Aorta (tissue), 5 donors: ENCODE measurements at regions not wholly inside any gene's neighbourhood (a gene's known extent, or its start where the extent isn't known, plus 50 kb on each side); places are given as distances from the start of the nearest gene placed in this dataset.
A peak's percentile ranks its signal among the peaks of the same experiment; 100 is the strongest.
"Not testable (repeated sequence)": the region's sequence is repeated elsewhere in the genome, so short reads cannot be mapped to it uniquely, and the experiment has no call there.

Experiments used
- ATAC-seq: fragments of 200-7000 bp; cut with Tn5 transposase; one replicate; pipeline ENCODE4 v1.9.1; 2022; ENCODE audit warnings: moderate library complexity; ENCODE audit not compliant: low FRiP score
- DNase-seq, 2 donors: peaks; one replicate each; pipeline ENCODE4 v3.0.0-alpha.2; 2020
- H3K27ac ChIP-seq, 2 donors: one replicate each; pipeline ENCODE4 v1.5.1; 2013; ENCODE audit warnings: low read length in 2 of 2, mild to moderate bottlenecking in 2 of 2, moderate library complexity in 2 of 2, control low read depth in 1 of 2, inconsistent platforms in 1 of 2, low read depth in 1 of 2
- H3K27me3 ChIP-seq, 2 donors: one replicate each; pipeline ENCODE4 v1.6.1; 2013; ENCODE audit warnings: control low read depth in 1 of 2, low read length in 1 of 2, mild to moderate bottlenecking in 1 of 2, moderate library complexity in 1 of 2; ENCODE audit not compliant: insufficient read depth in 2 of 2, control insufficient read depth in 1 of 2
- H3K36me3 ChIP-seq, 2 donors: one replicate each; pipeline ENCODE4 v1.6.1; 2013; ENCODE audit warnings: control low read depth in 1 of 2, low read length in 1 of 2, mild to moderate bottlenecking in 1 of 2; ENCODE audit not compliant: insufficient read depth in 2 of 2, control insufficient read depth in 1 of 2
- H3K4me1 ChIP-seq, 2 donors: one replicate each; pipeline ENCODE4 v1.6.1; 2013; ENCODE audit warnings: low read length in 2 of 2, control low read depth in 1 of 2, mild to moderate bottlenecking in 1 of 2, moderate library complexity in 1 of 2; ENCODE audit not compliant: insufficient read depth in 2 of 2, control insufficient read depth in 1 of 2
- H3K4me3 ChIP-seq, 2 donors: one replicate each; pipeline ENCODE4 v1.5.1; 2013; ENCODE audit warnings: low read length in 2 of 2, control low read depth in 1 of 2, mild to moderate bottlenecking in 1 of 2
- H3K9me3 ChIP-seq: one replicate; pipeline ENCODE4 v1.6.1; 2013; ENCODE audit warnings: mild to moderate bottlenecking, low read length; ENCODE audit not compliant: control insufficient read depth
- WGBS, 2 donors: extraction: QIAGEN DNeasy Blood & Tissue Kit; methylation state at CpG; one replicate each; pipeline ENCODE4 v1.1.7; 2013; 5-methylcytosine and 5-hydroxymethylcytosine counted together
- intact Hi-C, 2 donors: fragments of 100-400 bp; cut with DNase I; formaldehyde crosslinking; loops; one replicate each; pipeline versions ENCODE4 v1.14.2 to v1.15.0; 2022
- donor health status: healthy with polysubstance abuse.
- donor health status: Bipolar disorder and iron deficiency.
- donor health status: DM: no; HTN: no; CAD: no.
- donor health status: DM: no; HTN: no; CAD: no.
- donor health status: DM: yes; HTN: yes; CAD: no.

DNA sequence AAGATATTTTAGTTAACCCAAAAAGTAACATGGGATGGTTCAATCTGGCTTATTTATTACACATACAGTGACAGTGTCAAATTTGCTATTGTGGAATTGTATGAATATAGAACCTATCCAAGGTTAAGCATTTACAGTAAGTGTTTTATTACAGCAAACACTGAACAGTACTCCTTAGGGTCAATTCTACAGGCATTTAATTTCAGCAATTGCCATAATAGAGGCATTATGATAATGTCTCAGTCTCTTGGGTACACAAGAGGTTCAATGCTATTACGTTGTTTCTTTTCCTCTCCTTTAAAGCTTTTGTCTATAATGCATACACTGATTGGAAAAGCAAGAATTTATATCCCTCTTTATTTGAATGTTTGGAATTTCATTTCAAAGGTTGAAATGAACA, 275.7 kb upstream of the NAALADL2 start:
- no peaks in the 10 kb centered on the region for H3K27me3 ChIP-seq
- no peaks in the 10 kb centered on the region for H3K9me3 ChIP-seq
- H3K4me3 ChIP-seq, result no peak overlapping the region
- H3K27ac ChIP-seq, result no peak overlapping the region
- intact Hi-C loops, result no loop called here
- no peaks in the 10 kb centered on the region for H3K36me3 ChIP-seq
- WGBS, 2 donors, result 86 to 89% methylated on average over 1 of the region's 1 CpG
- no peak for ATAC-seq
- H3K4me1 ChIP-seq, result no peaks in the 10 kb centered on the region
- no peak for DNase-seq

DNA sequence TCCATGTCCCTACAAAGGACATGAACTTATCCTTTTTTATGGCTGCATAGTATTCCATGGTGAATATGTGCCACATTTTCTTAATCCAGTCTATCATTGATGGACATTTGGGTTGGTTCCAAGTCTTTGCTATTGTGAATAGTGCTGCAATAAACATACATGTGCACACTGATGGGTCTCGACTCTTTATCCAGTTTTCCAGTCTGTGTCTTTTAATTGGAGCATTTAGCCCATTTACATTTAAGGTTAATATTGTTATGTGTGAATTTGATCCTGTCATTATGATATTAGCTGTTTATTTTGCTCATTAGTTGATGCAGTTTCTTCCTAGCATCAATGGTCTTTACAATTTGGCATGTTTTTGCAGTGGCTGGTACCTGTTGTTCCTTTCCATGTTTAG, 272.0 kb upstream of the NAALADL2 start:
- ATAC-seq, intact Hi-C loops, H3K4me3 ChIP-seq, H3K4me1 ChIP-seq, DNase-seq, H3K27ac ChIP-seq, H3K27me3 ChIP-seq, H3K9me3 ChIP-seq, H3K36me3 ChIP-seq: not testable (repeated sequence)
- WGBS, 2 donors, result 97% methylated on average over 1 of the region's 1 CpG

DNA sequence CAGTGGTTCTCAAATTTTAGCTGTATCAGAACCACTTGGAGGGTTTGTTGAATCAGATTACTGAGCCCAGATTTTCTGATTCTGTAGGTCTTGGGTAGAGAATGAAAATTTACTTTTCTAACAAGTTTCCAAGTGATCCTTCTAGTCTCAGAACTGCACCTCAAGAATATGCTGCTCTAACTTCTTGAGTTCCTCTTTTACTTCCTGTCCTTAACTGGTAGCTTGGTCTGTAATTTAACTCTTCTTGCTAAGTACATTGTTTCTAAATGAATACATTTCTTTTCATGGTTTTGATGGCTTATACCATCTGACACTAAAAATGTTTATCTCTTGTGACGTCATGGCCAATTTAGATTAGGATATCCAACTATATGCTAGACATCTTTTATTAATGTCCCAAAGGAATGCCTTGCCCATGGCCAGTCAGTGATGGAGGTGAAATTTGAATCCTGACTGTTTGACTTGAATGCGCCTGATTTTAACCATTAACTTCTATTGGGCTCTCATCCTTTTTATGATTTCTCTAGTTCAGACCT, 262.6 kb upstream of the NAALADL2 start:
- no peaks in the 10 kb centered on the region for H3K9me3 ChIP-seq
- H3K36me3 ChIP-seq, result no peaks in the 10 kb centered on the region
- ATAC-seq, result no peak
- intact Hi-C loops, result no loop called here
- no peak overlapping the region for H3K27ac ChIP-seq
- DNase-seq, result no peak
- no peaks in the 10 kb centered on the region for H3K4me1 ChIP-seq
- H3K27me3 ChIP-seq, result no peaks in the 10 kb centered on the region
- no peak overlapping the region for H3K4me3 ChIP-seq
- WGBS, 2 donors, result 72 to 90% methylated on average over 2 of the region's 2 CpGs

DNA sequence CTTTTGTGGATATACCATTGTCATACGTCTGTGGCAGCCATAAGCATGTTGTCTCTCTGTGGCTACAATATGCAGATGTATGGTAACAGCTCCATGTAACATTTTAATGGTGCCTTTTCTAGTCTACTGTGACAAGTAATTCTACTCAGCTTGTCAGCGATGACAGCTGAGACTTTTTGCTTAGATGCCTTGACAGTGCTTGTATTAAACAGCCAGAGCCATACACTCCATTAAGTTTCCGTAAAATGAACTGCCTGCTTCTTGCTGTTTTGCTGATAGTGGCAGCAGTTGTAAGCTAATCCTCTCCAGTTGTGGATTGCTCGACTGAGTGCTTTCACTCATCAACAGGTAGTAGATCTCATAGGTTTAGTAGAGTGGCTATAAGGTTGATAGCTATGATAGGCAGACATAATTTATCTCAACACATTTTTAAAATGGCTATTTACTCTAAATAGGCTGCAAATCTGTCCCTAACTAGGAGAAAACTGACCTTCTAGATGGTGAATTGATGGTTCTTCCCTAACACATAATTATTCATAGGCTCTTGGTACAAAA, 260.2 kb upstream of the NAALADL2 start:
- Histone ChIP-seq H3K27ac (no peak overlapping the region), H3K36me3 (no peaks in the 10 kb centered on the region), H3K4me1 (no peaks in the 10 kb centered on the region), H3K27me3 (no peaks in the 10 kb centered on the region), H3K9me3 (no peaks in the 10 kb centered on the region), H3K4me3 (no peak overlapping the region)
- 86 to 90% methylated on average over 4 of the region's 4 CpGs for WGBS, 2 donors
- DNase-seq (no peak), ATAC-seq (no peak)
- intact Hi-C loops, result no loop called here

DNA sequence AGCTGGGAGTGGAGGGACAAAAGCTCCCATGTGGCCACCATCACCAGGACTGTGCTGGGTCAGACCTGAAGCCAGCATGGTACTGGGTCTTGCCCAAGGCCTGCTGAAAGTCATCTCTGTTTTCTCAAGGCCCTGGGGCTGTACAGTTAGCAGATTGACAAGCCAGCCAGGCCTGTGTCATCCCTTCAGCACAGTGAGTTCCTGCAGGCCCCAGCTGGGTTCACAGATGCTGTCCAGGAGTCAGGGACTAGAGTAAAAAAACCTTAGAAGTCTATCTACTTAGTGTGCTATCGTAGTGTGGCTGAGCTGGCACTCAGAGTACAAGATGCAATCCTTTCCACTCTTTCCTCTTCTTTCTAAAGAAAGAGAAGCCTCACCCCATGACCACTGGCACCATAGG, 246.0 kb upstream of the NAALADL2 start:
- Histone ChIP-seq H3K9me3 (no peaks in the 10 kb centered on the region), H3K36me3 (no peaks in the 10 kb centered on the region), H3K27me3 (no peaks in the 10 kb centered on the region), H3K4me3 (no peak overlapping the region), H3K4me1 (no peaks in the 10 kb centered on the region), H3K27ac (no peak overlapping the region)
- WGBS, 2 donors, result 88 to 90% methylated on average over 1 of the region's 1 CpG
- intact Hi-C loops, result no loop called here
- ATAC-seq, result no peak
- DNase-seq, result no peak

DNA sequence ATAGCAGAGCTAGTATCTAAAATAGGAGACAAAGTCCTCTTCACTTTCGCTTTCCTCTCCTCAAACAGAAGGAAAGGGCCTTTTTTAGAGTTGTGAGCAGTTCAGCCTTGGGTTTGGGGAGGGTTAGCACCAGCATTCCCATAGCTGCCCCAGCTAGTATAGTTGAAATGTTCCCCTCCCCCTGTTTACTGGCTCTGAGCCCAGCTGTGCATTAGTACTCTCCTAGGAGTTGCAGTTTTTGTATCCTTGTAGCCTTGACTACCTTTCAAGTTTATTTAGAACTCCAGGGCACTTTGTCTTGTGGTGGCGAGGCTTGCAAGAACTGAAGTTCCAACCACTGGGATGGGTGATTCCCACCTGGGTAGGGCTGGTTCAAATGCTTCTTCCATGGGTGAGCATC, 245.1 kb upstream of the NAALADL2 start:
- Histone ChIP-seq H3K27me3 (no peaks in the 10 kb centered on the region), H3K4me1 (no peaks in the 10 kb centered on the region), H3K9me3 (no peaks in the 10 kb centered on the region), H3K27ac (no peak overlapping the region), H3K4me3 (no peak overlapping the region), H3K36me3 (no peaks in the 10 kb centered on the region)
- intact Hi-C loops, result no loop called here
- WGBS, 2 donors, result 94 to 97% methylated on average over 2 of the region's 2 CpGs
- peak in 1 of 2 donors; percentile 17 for DNase-seq
- ATAC-seq, result no peak

DNA sequence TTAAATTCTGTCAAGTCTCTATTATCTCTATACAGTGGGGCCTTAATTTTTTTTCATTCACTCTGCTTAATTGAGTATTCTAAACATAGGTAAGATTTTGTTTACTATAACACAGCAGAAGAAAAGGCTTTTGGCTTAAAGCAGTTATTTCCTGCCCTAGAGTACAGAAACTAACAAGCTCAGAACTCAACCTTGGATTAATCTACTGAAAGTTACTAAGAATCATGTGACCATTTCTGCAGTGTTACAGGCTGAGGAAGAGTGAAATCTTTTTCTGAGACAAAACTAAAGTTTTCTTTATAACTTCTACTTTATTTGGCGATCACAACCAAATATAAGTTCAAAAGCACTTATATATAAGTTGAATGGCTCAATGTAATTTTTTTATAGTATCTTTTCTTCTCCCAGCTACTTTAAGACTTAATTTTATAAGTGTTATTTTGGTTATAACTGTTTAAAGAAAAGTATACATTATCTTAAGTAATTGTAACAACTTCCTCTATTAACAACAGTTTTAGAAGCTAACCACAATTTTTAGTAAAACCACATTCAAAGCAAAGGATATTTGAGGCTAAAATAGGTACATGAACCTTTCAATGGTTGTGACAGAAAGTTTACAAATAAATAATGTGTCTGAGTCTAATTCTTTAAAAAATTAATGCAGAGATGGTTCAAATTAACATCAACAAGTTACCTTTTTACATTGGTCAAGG, 240.6 kb upstream of the NAALADL2 start:
- no peaks in the 10 kb centered on the region for H3K4me1 ChIP-seq
- 87 to 91% methylated on average over 1 of the region's 1 CpG for WGBS, 2 donors
- H3K27me3 ChIP-seq, result no peaks in the 10 kb centered on the region
- no peaks in the 10 kb centered on the region for H3K9me3 ChIP-seq
- no peak overlapping the region for H3K4me3 ChIP-seq
- no peak for ATAC-seq
- intact Hi-C loops, result no loop called here
- H3K36me3 ChIP-seq, result no peaks in the 10 kb centered on the region
- H3K27ac ChIP-seq, result no peak overlapping the region
- DNase-seq, result no peak

DNA sequence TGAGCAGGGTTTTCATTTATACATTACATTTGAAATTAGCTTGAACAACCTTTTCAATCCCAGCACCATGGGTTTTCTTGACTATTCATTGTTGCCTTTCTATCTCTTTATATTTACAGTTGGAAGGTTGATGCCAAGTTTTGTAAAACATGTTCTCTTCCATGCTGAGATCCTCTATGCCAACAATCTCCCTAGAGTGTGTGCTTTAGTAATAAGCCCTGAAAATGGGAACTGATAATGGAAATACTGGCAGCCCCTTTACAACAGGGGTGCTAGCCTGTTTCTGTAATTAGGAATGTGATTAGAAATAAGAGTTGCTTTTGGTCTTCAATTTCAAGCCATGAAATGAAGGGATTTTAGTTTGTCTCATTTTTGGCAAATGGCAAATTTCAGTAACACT, 239.9 kb upstream of the NAALADL2 start:
- Histone ChIP-seq H3K9me3 (no peaks in the 10 kb centered on the region), H3K4me1 (no peaks in the 10 kb centered on the region), H3K27me3 (no peaks in the 10 kb centered on the region), H3K36me3 (no peaks in the 10 kb centered on the region), H3K27ac (no peak overlapping the region), H3K4me3 (no peak overlapping the region)
- DNase-seq (no peak), ATAC-seq (no peak)
- intact Hi-C loops, result no loop called here

DNA sequence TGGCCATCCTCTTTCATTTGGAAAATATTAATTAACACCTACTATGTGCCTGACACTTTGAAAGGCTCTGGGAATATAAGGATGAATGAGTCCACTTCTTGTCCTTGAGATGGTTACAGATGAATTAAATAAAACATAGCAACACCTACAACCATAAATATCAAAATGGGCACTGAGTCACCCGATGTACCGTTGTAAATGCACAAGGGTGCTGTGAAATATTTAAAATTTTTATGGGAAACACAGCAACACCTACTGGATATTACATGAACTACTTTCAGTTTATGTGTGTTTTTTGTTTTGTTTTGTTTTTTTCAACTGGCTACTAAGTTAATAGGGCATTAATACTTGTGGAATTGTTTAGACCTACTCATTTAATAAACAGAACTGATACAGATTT, 239.0 kb upstream of the NAALADL2 start:
- ATAC-seq (no peak), DNase-seq (no peak)
- Histone ChIP-seq H3K4me1 (no peaks in the 10 kb centered on the region), H3K27ac (no peak overlapping the region), H3K36me3 (no peaks in the 10 kb centered on the region), H3K9me3 (no peaks in the 10 kb centered on the region), H3K4me3 (no peak overlapping the region), H3K27me3 (no peaks in the 10 kb centered on the region)
- WGBS, 2 donors, result 70 to 73% methylated on average over 2 of the region's 2 CpGs
- intact Hi-C loops, result no loop called here
